Endothelial cell of umbilical vein (primary cell): ENCODE measurements at regions not wholly inside any gene's neighbourhood (a gene's known extent, or its start where the extent isn't known, plus 50 kb on each side); places are given as distances from the start of the nearest gene placed in this dataset.

Source experiments
- BruUV-seq: library from RNA; stranded (reverse); fragments of 400-500 nt; replicated peaks from 2 replicates; lab custom pipeline; 2021; lab: Mats Ljungman, UMichigan
- CTCF ChIA-PET: fragments of 300-600, 350-600 bp; sonication (Branson Sonifier 250); formaldehyde crosslinking; loops from one replicate; lab custom pipeline; 2021; ENCODE audit warnings: antibody characterized with exemption, inconsistent platforms; lab: Charles Lee
- POLR2A ChIA-PET: fragments of 300-600, 350-600 bp; sonication (Branson Sonifier 250); formaldehyde crosslinking; loops from one replicate; lab custom pipeline; 2021; ENCODE audit warnings: antibody characterized with exemption, inconsistent platforms; lab: Charles Lee
- DNase-seq: peaks from one replicate; pipeline ENCODE4 v3.0.0-alpha.2; 2011; ENCODE audit warnings: low read depth, low spot score
- FAIRE-seq: peaks from 2 replicates; lab custom pipeline; 2011; peaks lifted over from hg19 to GRCh38; lab: Jason Lieb, UNC
- H2AFZ ChIP-seq: 2 replicates; pipeline ENCODE4 v1.6.0; 2012; ENCODE audit warnings: low read depth, low read length, control low read depth, inconsistent platforms
- H3K27ac ChIP-seq: 2 replicates; pipeline ENCODE4 v1.5.1; 2011; ENCODE audit warnings: low read depth, mild to moderate bottlenecking, control low read depth, low read length, moderate library complexity; ENCODE audit not compliant: insufficient read depth
- H3K27me3 ChIP-seq, 2 experiments: 2 replicates each; pipeline versions ENCODE4 v1.6.0 to v1.6.1; 2011; ENCODE audit warnings: low read length in 2 of 2, mixed read lengths in 1 of 2; ENCODE audit not compliant: control insufficient read depth in 2 of 2, insufficient read depth in 2 of 2
- H3K36me3 ChIP-seq, 2 experiments: 2 replicates in 1 of 2; 3 replicates in 1 of 2; pipeline ENCODE4 v1.5.1; 2011; ENCODE audit warnings: low read length in 2 of 2, mild to moderate bottlenecking in 1 of 2, moderate library complexity in 1 of 2; ENCODE audit not compliant: control insufficient read depth in 2 of 2, insufficient read depth in 2 of 2; ENCODE audit errors: extremely low read depth in 1 of 2
- H3K4me1 ChIP-seq: 3 replicates; pipeline ENCODE4 v1.5.1; 2011; ENCODE audit warnings: mild to moderate bottlenecking, low read length; ENCODE audit not compliant: control insufficient read depth, insufficient read depth; ENCODE audit errors: extremely low read depth
- H3K4me2 ChIP-seq: 2 replicates; pipeline ENCODE4 v1.6.1; 2011; ENCODE audit warnings: low read length, control low read depth, mixed read lengths; ENCODE audit not compliant: insufficient read depth
- H3K4me3 ChIP-seq, 3 experiments: fragments of 200-600 bp in 1 of 3; sonication (generic), shearing (Covaris generic) in 1 of 3; replicated peaks in 1 of 3; 2 replicates each; pipeline ENCODE4 v1.5.1; 2011 to 2016; ENCODE audit warnings: control low read depth in 3 of 3, low read length in 3 of 3, mild to moderate bottlenecking in 2 of 3, inconsistent platforms in 1 of 3, low read depth in 1 of 3, moderate library complexity in 1 of 3; ENCODE audit not compliant: insufficient read depth in 1 of 3
- H3K79me2 ChIP-seq: 2 replicates; pipeline ENCODE4 v1.6.0; 2012; ENCODE audit warnings: low read length, inconsistent platforms; ENCODE audit not compliant: control insufficient read depth, insufficient read depth
- H3K9ac ChIP-seq: replicated peaks from 2 replicates; pipeline ENCODE3; 2011; ENCODE audit warnings: low read length, control low read depth; ENCODE audit not compliant: insufficient read depth; ENCODE audit errors: extremely low read depth
- H3K9me1 ChIP-seq: replicated peaks from 3 replicates; pipeline ENCODE4 v1.6.0; 2011; ENCODE audit warnings: mild to moderate bottlenecking, low read length; ENCODE audit not compliant: control insufficient read depth, insufficient read depth; ENCODE audit errors: extremely low read depth
- H3K9me3 ChIP-seq: replicated peaks from 2 replicates; pipeline ENCODE4 v1.5.1; 2012; ENCODE audit warnings: low read length, inconsistent platforms; ENCODE audit not compliant: control insufficient read depth, insufficient read depth
- H4K20me1 ChIP-seq: replicated peaks from 2 replicates; pipeline ENCODE3; 2011; ENCODE audit warnings: mild to moderate bottlenecking, low read length; ENCODE audit not compliant: control insufficient read depth, insufficient read depth; ENCODE audit errors: extremely low read depth
- CTCF ChIP-seq, 2 donors: IDR thresholded peaks; 1 replicate in 1 of 2; 2 replicates in 1 of 2; pipeline ENCODE4 v1.5.1; 2011; ENCODE audit warnings: low read length in 2 of 2, mild to moderate bottlenecking in 2 of 2, moderate library complexity in 2 of 2, control low read depth in 1 of 2, inconsistent platforms in 1 of 2, low read depth in 1 of 2; ENCODE audit not compliant: insufficient read depth in 1 of 2; ENCODE audit errors: extremely low read depth in 1 of 2
- EZH2 ChIP-seq: IDR thresholded peaks from 2 replicates; pipeline ENCODE4 v1.6.1; 2012; ENCODE audit warnings: borderline replicate concordance, low read depth, mild to moderate bottlenecking, moderate library complexity, low read length, inconsistent platforms; ENCODE audit not compliant: severe bottlenecking
- FOS ChIP-seq: IDR thresholded peaks from 2 replicates; pipeline ENCODE4 v1.6.1; 2011; ENCODE audit warnings: mild to moderate bottlenecking, low read length, moderate library complexity, borderline replicate concordance; ENCODE audit not compliant: insufficient read depth
- GATA2 ChIP-seq: IDR thresholded peaks from 2 replicates; pipeline ENCODE4 v1.7.0; 2011; ENCODE audit warnings: low read depth, mild to moderate bottlenecking, moderate library complexity, mixed read lengths, low read length; ENCODE audit not compliant: insufficient read length, insufficient read depth
- JUN ChIP-seq: IDR thresholded peaks from 2 replicates; pipeline ENCODE4 v1.6.1; 2011; ENCODE audit warnings: borderline replicate concordance, low read depth; ENCODE audit not compliant: insufficient read length, insufficient read depth
- MAX ChIP-seq: IDR thresholded peaks from 2 replicates; pipeline ENCODE4 v1.6.1; 2011; ENCODE audit not compliant: insufficient read depth, insufficient read length
- MYC ChIP-seq: IDR thresholded peaks from one replicate; pipeline ENCODE4 v1.6.1; 2011; ENCODE audit warnings: mild to moderate bottlenecking, low read depth, low read length
- POLR2A ChIP-seq: IDR thresholded peaks from 2 replicates; pipeline ENCODE4 v1.6.1; 2012; ENCODE audit warnings: low read depth, mild to moderate bottlenecking, control low read depth, low read length
- POLR2AphosphoS5 ChIP-seq: IDR thresholded peaks from 2 replicates; pipeline ENCODE4 v1.6.1; 2012; ENCODE audit warnings: low read depth, mild to moderate bottlenecking, control low read depth, low read length, moderate library complexity; ENCODE audit not compliant: insufficient read depth
- dilution Hi-C: fragments of 300-500 bp; cut with MboI; formaldehyde crosslinking; loops from one replicate; pipeline ENCODE4 v1.15.0; 2019; ENCODE audit warnings: low sequenced_read_pairs; ENCODE audit not compliant: extremely low pct_ligation_motif_present
- intact Hi-C: fragments of 100-400 bp; cut with micrococcal nuclease; formaldehyde crosslinking; loops from one replicate; pipeline ENCODE4 v1.10.0; 2022

GRCh38 chr18:73004260-73004659, 136.5 kb upstream of the NETO1 start:
- no peak for DNase-seq
- BruUV-seq = no TSS peak
- FAIRE-seq = no peak
- H3K9me3 ChIP-seq = peaks cover 1% of the 10 kb centered on the region
- H3K4me3 ChIP-seq = no peak overlapping the region
- ChIA-PET POLR2A (no interaction called here), CTCF (no interaction called here)
- H3K27me3 ChIP-seq = no peaks in the 10 kb centered on the region
- H3K36me3 ChIP-seq = no peaks in the 10 kb centered on the region
- no peaks in the 10 kb centered on the region for H3K9me1 ChIP-seq
- H3K4me1 ChIP-seq = no peaks in the 10 kb centered on the region
- TF ChIP-seq FOS (no peak), POLR2AphosphoS5 (no peak), MYC (no peak), GATA2 (no peak), JUN (no peak), CTCF (IDR thresholded peaks at IDR 0.05; ENCODE audit: extremely low read depth in 1 of 2, insufficient read depth in 1 of 2, low read depth in 1 of 2, low read length in 2 of 2) (no peak), EZH2 (no peak), MAX (no peak), POLR2A (no peak)
- H4K20me1 ChIP-seq = no peaks in the 10 kb centered on the region
- intact Hi-C loops = no loop called here
- no peaks in the 10 kb centered on the region for H3K79me2 ChIP-seq
- no peak overlapping the region for H3K27ac ChIP-seq
- dilution Hi-C loops = no loop called here
- no peak overlapping the region for H3K4me2 ChIP-seq
- H3K9ac ChIP-seq = no peak overlapping the region
- H2AFZ ChIP-seq = no peak overlapping the region
